ENCODE measurements at regions not wholly inside any gene's neighbourhood (a gene's known extent, or its start where the extent isn't known, plus 50 kb on each side); places are given as distances from the start of the nearest gene placed in this dataset.

DNA sequence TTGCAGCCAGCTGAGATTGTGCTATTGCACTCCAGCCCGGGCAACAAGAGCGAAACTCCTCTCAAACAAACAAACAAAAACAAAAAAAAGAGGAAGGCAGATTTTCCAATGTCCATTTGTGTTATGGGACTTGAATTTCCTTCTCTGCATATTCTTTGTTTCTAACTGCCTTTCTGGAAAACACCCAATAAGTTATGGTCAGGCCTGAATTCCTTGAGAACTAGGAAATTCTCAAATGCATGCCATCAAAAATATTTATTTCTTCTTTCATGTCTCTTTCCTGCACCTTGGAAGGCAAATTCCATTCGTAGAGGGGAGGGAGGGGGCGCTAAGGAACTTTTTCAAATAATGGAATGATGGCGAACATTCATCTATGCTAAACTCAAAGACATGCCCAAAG, 117.6 kb upstream of the TMCC3 start:
- TF ChIP-seq, protein P1, sequence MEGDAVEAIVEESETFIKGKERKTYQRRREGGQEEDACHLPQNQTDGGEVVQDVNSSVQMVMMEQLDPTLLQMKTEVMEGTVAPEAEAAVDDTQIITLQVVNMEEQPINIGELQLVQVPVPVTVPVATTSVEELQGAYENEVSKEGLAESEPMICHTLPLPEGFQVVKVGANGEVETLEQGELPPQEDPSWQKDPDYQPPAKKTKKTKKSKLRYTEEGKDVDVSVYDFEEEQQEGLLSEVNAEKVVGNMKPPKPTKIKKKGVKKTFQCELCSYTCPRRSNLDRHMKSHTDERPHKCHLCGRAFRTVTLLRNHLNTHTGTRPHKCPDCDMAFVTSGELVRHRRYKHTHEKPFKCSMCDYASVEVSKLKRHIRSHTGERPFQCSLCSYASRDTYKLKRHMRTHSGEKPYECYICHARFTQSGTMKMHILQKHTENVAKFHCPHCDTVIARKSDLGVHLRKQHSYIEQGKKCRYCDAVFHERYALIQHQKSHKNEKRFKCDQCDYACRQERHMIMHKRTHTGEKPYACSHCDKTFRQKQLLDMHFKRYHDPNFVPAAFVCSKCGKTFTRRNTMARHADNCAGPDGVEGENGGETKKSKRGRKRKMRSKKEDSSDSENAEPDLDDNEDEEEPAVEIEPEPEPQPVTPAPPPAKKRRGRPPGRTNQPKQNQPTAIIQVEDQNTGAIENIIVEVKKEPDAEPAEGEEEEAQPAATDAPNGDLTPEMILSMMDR (IDR thresholded peaks at IDR 0.05), result no peak
- no peak for TF ChIP-seq POLR2A (IDR thresholded peaks at IDR 0.05)
